SH-SY5Y (cell line): ENCODE measurements at regions not wholly inside any gene's neighbourhood (a gene's known extent, or its start where the extent isn't known, plus 50 kb on each side); places are given as distances from the start of the nearest gene placed in this dataset.

ENCODE experiments used
- GATA2 ChIP-seq: IDR thresholded peaks from 2 replicates; pipeline ENCODE4 v1.6.1; 2011; ENCODE audit warnings: mild to moderate bottlenecking, low read depth, low read length
- GATA3 ChIP-seq: IDR thresholded peaks from 2 replicates; pipeline ENCODE4 v1.6.1; 2011; ENCODE audit warnings: low read depth, mild to moderate bottlenecking, low read length, moderate library complexity

- no peak for TF ChIP-seq GATA2
- TF ChIP-seq GATA3: no peak
Observed at GRCh38 chr1:228929476-228930027, 194.3 kb downstream of the RHOU start.

- no peak for TF ChIP-seq GATA3
- TF ChIP-seq GATA2: no peak
Observed at GRCh38 chr1:228930479-228930957, 195.2 kb downstream of the RHOU start.

GRCh38 chr1:228933753-228934152 lies 198.5 kb downstream of the RHOU start:
- TF ChIP-seq GATA2 (no peak), GATA3 (no peak)

GRCh38 chr1:228935198-228935663 lies 200.0 kb downstream of the RHOU start:
- TF ChIP-seq GATA3: no peak

- no peak for TF ChIP-seq GATA3
- no peak for TF ChIP-seq GATA2
Observed at GRCh38 chr1:228935855-228936727, 200.8 kb downstream of the RHOU start.

GRCh38 chr1:228936881-228937280 lies 201.6 kb downstream of the RHOU start:
- TF ChIP-seq GATA3: no peak
- no peak for TF ChIP-seq GATA2

- TF ChIP-seq GATA2 (no peak), GATA3 (no peak)
Observed at GRCh38 chr1:228937351-228937750, 202.1 kb downstream of the RHOU start.

- no peak for TF ChIP-seq GATA2
- no peak for TF ChIP-seq GATA3
Observed at GRCh38 chr1:228937851-228938536, 202.7 kb downstream of the RHOU start.

GRCh38 chr1:228938537-228938901 lies 203.2 kb downstream of the RHOU start:
- TF ChIP-seq GATA3 (no peak), GATA2 (no peak)

- no peak for TF ChIP-seq GATA2
- TF ChIP-seq GATA3: no peak
Observed at GRCh38 chr1:228939001-228939691, 203.9 kb downstream of the RHOU start.

- TF ChIP-seq GATA3: no peak
- TF ChIP-seq GATA2: no peak
Observed at GRCh38 chr1:228939881-228940392, 204.7 kb downstream of the RHOU start.

- TF ChIP-seq GATA2 (no peak), GATA3 (no peak)
Observed at GRCh38 chr1:228940526-228940925, 205.2 kb downstream of the RHOU start.

- TF ChIP-seq GATA2: no peak
- TF ChIP-seq GATA3: no peak
Observed at GRCh38 chr1:228940926-228941325, 205.6 kb downstream of the RHOU start.

- no peak for TF ChIP-seq GATA2
- no peak for TF ChIP-seq GATA3
Observed at GRCh38 chr1:228941666-228942065, 206.4 kb downstream of the RHOU start.
